Superior temporal gyrus (tissue), 1 donor: ENCODE measurements at regions not wholly inside any gene's neighbourhood (a gene's known extent, or its start where the extent isn't known, plus 50 kb on each side); places are given as distances from the start of the nearest gene placed in this dataset.

Experiments
- DNase-seq: peaks from one replicate; pipeline ENCODE4 v3.0.0-alpha.2; 2016; ENCODE audit errors: extremely low spot score

DNA sequence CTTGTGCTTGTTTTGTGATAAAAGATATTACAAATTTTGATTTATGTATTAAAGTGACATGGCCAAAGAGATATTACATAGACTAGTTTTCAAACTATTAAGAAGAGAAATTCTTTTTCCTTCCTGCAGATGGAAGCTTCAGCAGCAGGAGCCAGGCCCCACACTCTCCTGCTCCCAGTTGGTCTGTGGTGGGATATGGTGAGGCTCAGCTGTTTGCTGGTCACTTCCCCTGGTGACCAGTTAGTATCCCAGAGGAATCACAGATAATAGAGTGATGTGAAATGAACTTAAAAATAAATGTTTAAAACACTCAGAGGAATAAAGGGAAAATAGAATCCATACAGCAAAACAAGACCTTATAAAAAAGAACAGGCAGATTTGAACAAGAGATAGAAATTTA, 154.7 kb downstream of the KTN1 start:
- no peak for DNase-seq

DNA sequence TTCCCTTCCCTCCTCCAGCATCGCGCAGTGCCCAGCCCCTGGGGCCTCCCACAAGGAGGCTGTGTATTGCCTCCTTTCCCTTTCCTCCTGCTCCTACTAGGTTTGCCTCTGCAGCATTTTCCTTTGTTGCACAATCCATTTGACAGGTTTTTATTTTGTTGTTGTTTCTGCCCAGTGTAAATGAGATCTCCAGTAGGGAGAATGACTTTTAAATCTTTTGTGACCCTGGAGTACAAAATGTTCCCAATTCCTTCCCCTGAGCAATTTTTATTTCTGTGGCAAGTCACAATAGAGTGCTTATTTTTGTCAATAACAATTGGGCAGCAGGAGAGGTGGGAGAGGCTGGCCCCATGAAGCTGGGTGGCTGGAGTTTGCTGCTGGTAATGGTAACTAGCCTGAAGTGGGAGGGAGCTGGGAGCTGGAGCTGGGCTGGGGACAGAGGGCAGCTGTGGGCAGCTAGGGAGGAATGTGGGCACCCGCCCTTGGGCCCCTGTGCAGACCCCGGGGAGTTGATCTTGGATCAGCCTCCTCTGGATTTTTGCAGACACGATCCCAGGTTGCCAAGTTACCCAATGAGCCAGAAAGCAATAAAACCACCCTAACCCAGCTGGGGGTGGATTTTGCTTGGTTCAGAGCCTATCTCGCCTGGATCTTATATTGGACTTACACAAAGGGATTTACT, 160.1 kb downstream of the KTN1 start:
- DNase-seq, result no peak

DNA sequence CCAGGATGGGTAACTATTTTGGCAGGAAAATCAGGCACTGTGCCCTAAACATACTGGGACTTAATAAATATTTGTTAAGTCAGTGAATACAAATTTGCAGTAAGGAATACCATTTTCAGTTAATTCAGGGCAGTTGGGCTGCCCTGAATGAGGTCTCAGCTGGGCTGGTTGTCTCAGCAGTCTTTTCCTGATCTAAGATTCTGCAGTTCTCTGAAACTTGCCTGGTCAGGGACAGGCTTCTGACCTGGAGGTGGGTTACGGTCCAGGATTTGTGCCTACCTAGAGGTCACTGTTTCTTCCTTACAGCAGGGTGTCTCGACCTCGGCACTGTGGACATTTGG, 160.6 kb downstream of the KTN1 start:
- DNase-seq, result no peak

- DNase-seq, result no peak
These were observed 161.2 kb downstream of the KTN1 start for GRCh38 chr14:55741240-55741639.

- DNase-seq, result no peak
These were observed 163.5 kb downstream of the KTN1 start for GRCh38 chr14:55743551-55743950.

DNA sequence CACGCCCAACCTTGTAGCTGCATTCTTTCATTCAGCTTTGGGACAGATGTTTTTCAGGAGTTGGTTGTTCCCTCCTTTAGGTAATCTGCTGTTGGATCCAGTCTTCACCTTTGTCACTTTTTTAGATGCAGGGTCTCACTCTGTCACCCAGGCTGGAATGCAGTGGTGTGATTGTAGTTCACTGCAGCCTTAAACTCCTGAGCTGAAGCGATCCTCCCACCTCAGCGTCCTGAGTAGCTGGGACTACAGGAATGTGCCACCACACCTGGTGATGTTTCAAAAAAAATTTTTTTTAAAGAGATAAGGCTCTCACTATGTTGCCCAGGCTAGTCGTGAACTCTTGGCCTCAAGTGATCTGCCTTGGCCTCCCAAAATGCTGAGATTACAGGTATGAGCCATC, 164.3 kb downstream of the KTN1 start:
- no peak for DNase-seq

DNA sequence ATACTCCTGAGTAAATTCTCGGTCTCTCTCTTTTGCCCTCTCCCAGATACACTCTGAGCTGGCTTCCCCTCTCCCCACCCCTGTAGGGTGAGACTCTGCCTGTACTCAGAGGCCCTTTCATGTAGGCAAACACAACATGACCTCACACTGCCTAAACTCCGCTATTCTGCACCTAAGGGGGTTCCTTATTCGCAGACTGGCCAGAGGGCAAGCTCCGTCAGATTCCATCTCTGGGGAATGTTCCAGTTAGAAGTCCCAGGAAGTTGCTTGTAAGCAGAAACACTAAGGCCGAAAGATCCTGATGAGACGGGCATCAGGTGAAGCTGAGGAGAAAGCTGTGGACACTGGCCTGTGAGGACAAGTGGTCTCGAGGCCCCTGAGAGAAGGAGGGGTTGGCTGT, 165.9 kb downstream of the KTN1 start:
- no peak for DNase-seq

DNA sequence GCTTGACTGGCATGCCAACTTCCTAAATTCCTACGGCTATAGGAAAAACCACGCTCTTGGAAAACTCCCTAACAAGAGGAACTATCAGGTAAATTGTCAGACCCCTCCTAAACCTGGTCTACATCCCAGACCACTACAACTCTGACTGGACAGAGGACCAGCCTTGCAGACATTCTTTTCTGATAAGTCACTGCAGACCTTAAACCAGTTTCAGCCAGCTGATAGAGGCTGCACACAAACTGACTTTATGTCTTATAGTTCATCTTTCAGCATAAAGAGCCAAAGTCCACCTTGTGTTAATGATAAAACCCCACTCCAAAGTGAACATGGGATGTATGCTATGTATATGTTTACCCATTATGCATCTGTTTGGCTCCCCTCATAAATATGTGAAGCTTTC, 166.6 kb downstream of the KTN1 start:
- DNase-seq, result no peak

GRCh38 chr14:55747186-55747585, 167.2 kb downstream of the KTN1 start:
- no peak for DNase-seq

DNA sequence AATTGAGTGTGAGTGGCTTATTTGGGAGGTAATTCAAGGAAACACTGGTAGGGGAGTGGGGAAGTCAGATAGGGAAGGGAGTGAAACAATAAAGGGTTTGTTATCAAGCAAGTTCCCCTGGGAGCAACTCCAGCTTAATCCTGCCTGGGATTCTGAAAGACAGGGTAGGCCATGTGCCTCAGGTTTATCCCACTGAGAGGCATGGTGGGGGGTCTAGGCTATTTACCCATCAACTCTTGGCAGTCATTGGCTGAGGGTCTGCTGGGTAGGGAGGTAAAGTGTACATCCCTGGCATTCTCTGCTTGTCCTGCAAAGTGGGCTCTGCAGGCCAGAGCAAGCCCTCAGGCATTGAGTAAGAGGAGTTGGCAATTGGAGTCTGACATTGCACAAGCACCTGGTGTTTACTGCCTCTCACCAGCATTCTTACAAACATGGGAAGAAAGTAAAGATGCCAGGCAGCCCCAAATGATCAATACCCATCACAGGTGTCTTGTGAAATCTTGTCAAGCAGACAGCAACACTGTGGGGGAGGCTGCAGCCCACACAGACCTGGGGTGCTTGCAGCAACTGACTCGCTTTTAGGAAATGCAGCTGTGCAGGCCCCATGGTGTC, 169.3 kb downstream of the KTN1 start:
- DNase-seq, result no peak

GRCh38 chr14:55749946-55750345, 169.9 kb downstream of the KTN1 start:
- no peak for DNase-seq

- no peak for DNase-seq
These were observed 172.8 kb downstream of the KTN1 start for GRCh38 chr14:55752580-55753390.

- no peak for DNase-seq
These were observed 174.5 kb downstream of the KTN1 start for GRCh38 chr14:55754471-55754870.

- DNase-seq, result no peak
These were observed 174.9 kb downstream of the KTN1 start for GRCh38 chr14:55754871-55755270.

GRCh38 chr14:55756078-55756477, 176.1 kb downstream of the KTN1 start:
- DNase-seq, result no peak

DNA sequence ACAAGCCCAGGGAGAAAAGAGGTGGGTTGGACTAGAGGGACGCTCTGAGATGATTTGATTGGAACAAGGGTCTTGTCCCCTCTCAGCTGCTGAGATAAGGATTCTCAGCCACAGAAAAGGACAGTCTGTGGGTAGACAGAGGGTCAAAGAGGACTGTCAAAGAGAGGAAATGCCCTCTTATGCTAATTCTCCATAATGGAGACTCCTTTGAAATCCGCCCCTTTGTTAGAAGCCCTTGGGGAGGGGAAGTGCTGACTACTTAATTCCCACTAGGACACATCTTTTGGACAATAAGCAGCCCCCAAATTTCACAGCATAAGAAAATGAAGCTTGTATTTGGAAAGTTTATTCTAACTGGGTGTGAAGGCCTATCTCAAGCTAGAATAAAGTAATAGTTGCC, 176.6 kb downstream of the KTN1 start:
- no peak for DNase-seq

DNA sequence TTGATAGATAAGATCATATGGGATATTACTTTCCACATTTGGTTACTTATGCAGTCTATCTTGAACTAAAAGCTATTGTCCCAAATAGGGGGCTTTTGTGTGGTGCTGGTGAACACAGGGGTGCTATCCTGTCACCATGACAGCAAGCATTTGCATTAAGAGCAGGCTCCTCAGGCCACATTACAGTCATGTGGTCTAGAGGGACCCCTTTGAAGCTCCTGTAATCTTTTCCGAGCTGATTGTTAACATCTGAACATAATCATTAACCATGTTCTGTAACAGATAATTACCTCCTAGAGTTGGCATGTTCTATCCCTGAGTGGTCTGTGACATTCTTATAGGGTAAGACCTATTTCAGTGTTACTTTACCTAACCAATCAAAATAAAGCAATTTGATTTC, 178.8 kb downstream of the KTN1 start:
- DNase-seq, result no peak

- DNase-seq, result no peak
These were observed 181.0 kb downstream of the KTN1 start for GRCh38 chr14:55760789-55761566.

DNA sequence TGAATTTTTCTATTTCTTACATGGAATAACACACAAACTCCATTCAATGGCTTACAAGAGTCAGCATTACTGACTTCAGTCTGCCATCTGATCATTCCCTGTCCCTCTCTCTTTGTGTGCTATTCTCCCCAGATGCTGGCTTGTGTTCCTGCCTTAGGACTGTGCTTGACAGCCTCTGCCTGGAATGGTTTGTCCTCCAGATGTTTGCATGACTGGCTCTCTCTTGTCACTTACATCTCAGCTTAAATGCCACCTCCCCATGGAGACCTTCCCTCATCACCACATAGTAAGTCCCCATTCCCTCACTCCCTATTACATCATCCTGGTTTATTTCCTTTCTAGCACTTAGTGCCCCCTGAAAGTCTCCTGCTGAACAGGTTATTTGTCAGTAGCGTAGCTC, 181.6 kb downstream of the KTN1 start:
- DNase-seq, result no peak

DNA sequence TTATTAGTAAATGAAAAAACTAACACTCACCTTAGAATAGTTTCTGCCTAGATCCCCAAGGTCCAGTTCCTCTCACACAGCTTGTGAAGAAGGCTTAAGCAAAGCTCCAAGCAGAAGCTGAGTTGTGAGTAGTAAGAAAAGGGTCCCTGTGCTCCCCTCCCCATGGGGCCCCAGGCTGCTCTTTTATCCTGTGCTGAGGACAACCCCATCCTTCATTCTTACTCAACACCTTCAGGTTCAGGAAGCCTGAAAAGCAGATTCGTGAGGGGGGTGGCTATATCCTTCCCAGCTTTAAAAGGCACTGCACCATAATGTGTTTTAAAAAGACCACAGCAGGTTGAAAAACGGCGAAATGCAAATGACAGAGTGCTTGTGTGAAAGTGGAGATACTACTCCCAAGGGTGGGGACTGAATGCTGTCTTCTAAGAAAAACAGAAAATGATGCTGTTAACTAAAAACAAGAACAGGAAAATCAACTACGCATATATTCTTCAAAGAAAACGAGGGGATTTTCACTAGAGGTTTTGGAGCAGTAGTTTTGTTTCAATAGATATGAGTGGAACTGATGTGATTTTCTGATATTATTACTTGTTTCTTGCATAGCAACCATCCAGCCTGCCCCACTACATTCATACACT, 182.7 kb downstream of the KTN1 start:
- DNase-seq, result no peak

DNA sequence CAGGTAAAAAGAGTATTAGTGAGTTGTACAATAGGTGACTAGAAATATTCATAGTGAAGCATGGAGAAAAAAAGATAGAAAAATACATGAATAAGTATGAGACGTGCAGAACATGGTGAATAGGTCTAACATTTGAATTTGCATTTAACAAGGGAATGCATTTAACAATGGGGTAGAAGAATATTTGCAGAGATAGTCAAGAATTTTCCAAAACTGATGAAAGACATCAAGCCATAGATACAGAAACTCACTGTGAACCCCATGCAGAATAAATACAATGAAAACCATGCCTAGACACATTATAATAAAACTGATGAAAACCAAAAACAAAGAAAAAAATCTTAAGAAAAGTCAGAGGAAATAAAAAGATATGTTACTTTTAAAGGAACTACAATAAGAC, 184.8 kb downstream of the KTN1 start:
- no peak for DNase-seq

GRCh38 chr14:55766071-55766470, 186.1 kb downstream of the KTN1 start:
- DNase-seq, result no peak
